CD14-positive monocyte (primary cell): ENCODE measurements at regions not wholly inside any gene's neighbourhood (a gene's known extent, or its start where the extent isn't known, plus 50 kb on each side); places are given as distances from the start of the nearest gene placed in this dataset.

Experiments
- DNase-seq, 3 donors: peaks; one replicate each; pipeline ENCODE4 v3.0.0-alpha.2; 2011 to 2022
- H2AFZ ChIP-seq: 2 replicates; pipeline ENCODE4 v1.6.0; 2012; ENCODE audit warnings: mild to moderate bottlenecking, low read depth, low read length, inconsistent platforms; ENCODE audit not compliant: insufficient read depth, poor library complexity, severe bottlenecking
- H3K27ac ChIP-seq, 2 donors: 1 replicate in 1 of 2; 2 replicates in 1 of 2; pipeline ENCODE4 v1.5.1; 2012 to 2013; ENCODE audit warnings: low read length in 2 of 2, control low read depth in 1 of 2, inconsistent platforms in 1 of 2, low read depth in 1 of 2, mild to moderate bottlenecking in 1 of 2
- H3K27me3 ChIP-seq, 2 donors: one replicate each; pipeline versions ENCODE4 v1.6.0 to v1.6.1; 2011 to 2013; ENCODE audit warnings: low read length in 2 of 2; ENCODE audit not compliant: control insufficient read depth in 2 of 2, insufficient read depth in 2 of 2
- H3K36me3 ChIP-seq, 2 donors: replicated peaks in 1 of 2; 1 replicate in 1 of 2; 2 replicates in 1 of 2; pipeline versions ENCODE4 v1.5.1 to v1.6.1; 2012 to 2013; ENCODE audit warnings: low read length in 2 of 2, control low read depth in 1 of 2, inconsistent platforms in 1 of 2, mild to moderate bottlenecking in 1 of 2; ENCODE audit not compliant: insufficient read depth in 2 of 2, control insufficient read depth in 1 of 2
- H3K4me1 ChIP-seq, 2 donors: 1 replicate in 1 of 2; 2 replicates in 1 of 2; pipeline versions ENCODE4 v1.5.1 to v1.6.1; 2012 to 2013; ENCODE audit warnings: low read length in 2 of 2, control low read depth in 1 of 2, inconsistent platforms in 1 of 2, mild to moderate bottlenecking in 1 of 2, moderate library complexity in 1 of 2; ENCODE audit not compliant: insufficient read depth in 2 of 2, control insufficient read depth in 1 of 2
- H3K4me2 ChIP-seq: replicated peaks from 2 replicates; pipeline ENCODE3; 2012; ENCODE audit warnings: low read length, moderate library complexity, mild to moderate bottlenecking; ENCODE audit not compliant: poor library complexity, severe bottlenecking; ENCODE audit errors: extremely low read depth
- H3K4me3 ChIP-seq, 3 experiments: fragments of 200-600 bp in 1 of 3; sonication (generic) in 1 of 3; replicated peaks in 1 of 3; 1 replicate in 2 of 3; 2 replicates in 1 of 3; pipeline ENCODE4 v1.5.1; 2011 to 2013; ENCODE audit warnings: low read length in 3 of 3, mild to moderate bottlenecking in 3 of 3, control low read depth in 2 of 3, low read depth in 2 of 3, inconsistent platforms in 1 of 3, moderate library complexity in 1 of 3
- H3K79me2 ChIP-seq: 2 replicates; pipeline ENCODE4 v1.6.0; 2012; ENCODE audit warnings: mild to moderate bottlenecking, control low read depth, inconsistent platforms, low read length, moderate library complexity; ENCODE audit not compliant: insufficient read depth
- H3K9ac ChIP-seq: 2 replicates; pipeline ENCODE4 v1.6.0; 2017; ENCODE audit warnings: low read length, mild to moderate bottlenecking; ENCODE audit not compliant: insufficient read depth, poor library complexity, severe bottlenecking
- H3K9me3 ChIP-seq, 2 donors: replicated peaks in 1 of 2; 1 replicate in 1 of 2; 2 replicates in 1 of 2; pipeline versions ENCODE4 v1.5.1 to v1.6.1; 2012 to 2013; ENCODE audit warnings: low read length in 2 of 2, control low read depth in 1 of 2; ENCODE audit not compliant: control insufficient read depth in 1 of 2, insufficient read depth in 1 of 2
- H4K20me1 ChIP-seq: 2 replicates; pipeline ENCODE4 v1.6.0; 2012; ENCODE audit warnings: mild to moderate bottlenecking, low read length, control low read depth, moderate library complexity; ENCODE audit not compliant: insufficient read depth
- H3K27ac Mint-ChIP-seq, 7 donors: one replicate each; pipeline ENCODE4 v1.8.0; 2020; ENCODE audit warnings: mild to moderate bottlenecking in 7 of 7, mixed read lengths in 7 of 7, moderate library complexity in 6 of 7, inconsistent platforms in 2 of 7
- H3K27me3 Mint-ChIP-seq, 3 donors: one replicate each; pipeline ENCODE4 v1.8.0; 2021 to 2022; ENCODE audit warnings: low read depth in 3 of 3, mild to moderate bottlenecking in 3 of 3, mixed read lengths in 3 of 3, moderate library complexity in 3 of 3, inconsistent platforms in 1 of 3
- H3K36me3 Mint-ChIP-seq, 2 donors: one replicate each; pipeline ENCODE4 v1.8.0; 2020; ENCODE audit warnings: mixed read lengths in 2 of 2, inconsistent platforms in 1 of 2, mild to moderate bottlenecking in 1 of 2
- H3K4me1 Mint-ChIP-seq: one replicate; pipeline ENCODE4 v1.8.0; 2020; ENCODE audit warnings: mild to moderate bottlenecking, mixed read lengths
- H3K4me3 Mint-ChIP-seq, 2 donors: one replicate each; pipeline ENCODE4 v1.8.0; 2020; ENCODE audit warnings: mild to moderate bottlenecking in 2 of 2, mixed read lengths in 2 of 2, moderate library complexity in 1 of 2
- H3K9me3 Mint-ChIP-seq, 7 donors: one replicate each; pipeline ENCODE4 v1.8.0; 2020 to 2022; ENCODE audit warnings: mixed read lengths in 7 of 7, mild to moderate bottlenecking in 6 of 7, moderate library complexity in 6 of 7, inconsistent platforms in 2 of 7
- WGBS: methylation state at CpG from one replicate; pipeline ENCODE4 v1.1.5; 2013; ENCODE audit warnings: missing lambda C conversion rate; ENCODE audit not compliant: insufficient coverage; 5-methylcytosine and 5-hydroxymethylcytosine counted together
- intact Hi-C, 2 donors: fragments of 100-400 bp; cut with micrococcal nuclease; formaldehyde crosslinking; loops; one replicate each; pipeline versions ENCODE4 v1.15.0 to v1.15.1; 2023
- TF ChIP-seq, protein P1 (sequence below): fragments of 200-600 bp; IDR thresholded peaks from one replicate; pipeline ENCODE4 v1.8.0; 2022; ENCODE audit warnings: antibody characterized with exemption, mild to moderate bottlenecking

DNA sequence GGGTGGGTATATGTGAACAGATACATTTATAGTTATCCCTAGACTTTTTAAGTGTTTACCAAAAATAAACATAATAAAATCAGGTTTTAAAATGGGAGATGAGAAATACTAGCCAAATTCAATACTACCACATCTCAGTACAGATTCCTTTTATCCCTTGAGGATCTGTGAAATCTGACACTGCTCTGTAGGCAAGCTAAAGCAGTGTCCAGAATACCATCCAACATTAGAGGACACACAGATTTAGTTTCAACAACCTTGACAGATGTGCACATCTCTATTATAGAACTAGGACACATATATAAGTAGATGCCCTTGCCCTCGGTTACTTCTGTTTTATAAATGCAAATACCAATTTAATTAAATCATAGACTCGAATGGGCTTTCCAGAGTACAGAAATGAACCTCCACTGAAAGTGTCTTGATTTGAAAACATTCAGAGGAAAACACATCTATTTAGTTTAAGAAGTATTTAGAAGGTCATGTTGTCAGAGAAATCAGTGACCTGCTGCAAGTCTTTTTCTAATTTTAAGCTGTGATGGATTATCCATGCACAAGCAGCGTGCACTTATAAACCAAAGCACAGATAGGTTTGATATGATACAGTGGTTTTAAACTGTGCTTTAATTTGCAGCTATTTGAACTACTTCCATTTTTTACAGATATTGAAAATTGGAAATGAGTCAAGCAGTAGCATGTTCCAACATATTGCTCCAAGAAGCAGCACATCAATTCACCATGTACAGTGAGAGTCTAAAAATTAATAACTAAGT, 156.3 kb upstream of the EPHA7 start:
- H3K36me3 ChIP-seq, result no peaks in the 10 kb centered on the region
- no peaks in the 10 kb centered on the region for H3K4me1 ChIP-seq
- no peaks in the 10 kb centered on the region for H4K20me1 ChIP-seq
- no peaks in the 10 kb centered on the region for H3K9me3 Mint-ChIP-seq
- no peak overlapping the region for H2AFZ ChIP-seq
- no peaks in the 10 kb centered on the region for H3K27me3 Mint-ChIP-seq
- TF ChIP-seq, protein P1, sequence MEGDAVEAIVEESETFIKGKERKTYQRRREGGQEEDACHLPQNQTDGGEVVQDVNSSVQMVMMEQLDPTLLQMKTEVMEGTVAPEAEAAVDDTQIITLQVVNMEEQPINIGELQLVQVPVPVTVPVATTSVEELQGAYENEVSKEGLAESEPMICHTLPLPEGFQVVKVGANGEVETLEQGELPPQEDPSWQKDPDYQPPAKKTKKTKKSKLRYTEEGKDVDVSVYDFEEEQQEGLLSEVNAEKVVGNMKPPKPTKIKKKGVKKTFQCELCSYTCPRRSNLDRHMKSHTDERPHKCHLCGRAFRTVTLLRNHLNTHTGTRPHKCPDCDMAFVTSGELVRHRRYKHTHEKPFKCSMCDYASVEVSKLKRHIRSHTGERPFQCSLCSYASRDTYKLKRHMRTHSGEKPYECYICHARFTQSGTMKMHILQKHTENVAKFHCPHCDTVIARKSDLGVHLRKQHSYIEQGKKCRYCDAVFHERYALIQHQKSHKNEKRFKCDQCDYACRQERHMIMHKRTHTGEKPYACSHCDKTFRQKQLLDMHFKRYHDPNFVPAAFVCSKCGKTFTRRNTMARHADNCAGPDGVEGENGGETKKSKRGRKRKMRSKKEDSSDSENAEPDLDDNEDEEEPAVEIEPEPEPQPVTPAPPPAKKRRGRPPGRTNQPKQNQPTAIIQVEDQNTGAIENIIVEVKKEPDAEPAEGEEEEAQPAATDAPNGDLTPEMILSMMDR, result no peak
- intact Hi-C loops, result no loop called here
- no peak overlapping the region for H3K4me2 ChIP-seq
- H3K27me3 ChIP-seq, result no peaks in the 10 kb centered on the region
- H3K79me2 ChIP-seq, result no peaks in the 10 kb centered on the region
- no peak overlapping the region for H3K9ac ChIP-seq
- no peaks in the 10 kb centered on the region for H3K9me3 ChIP-seq
- no peaks in the 10 kb centered on the region for H3K4me1 Mint-ChIP-seq
- H3K27ac ChIP-seq, result no peak overlapping the region
- no peak for DNase-seq
- H3K27ac Mint-ChIP-seq, result no peak overlapping the region
- H3K4me3 Mint-ChIP-seq, result no peak overlapping the region
- no CpG with 5 or more reads among the region's 3 CpGs for WGBS
- no peak overlapping the region for H3K4me3 ChIP-seq
- no peaks in the 10 kb centered on the region for H3K36me3 Mint-ChIP-seq

DNA sequence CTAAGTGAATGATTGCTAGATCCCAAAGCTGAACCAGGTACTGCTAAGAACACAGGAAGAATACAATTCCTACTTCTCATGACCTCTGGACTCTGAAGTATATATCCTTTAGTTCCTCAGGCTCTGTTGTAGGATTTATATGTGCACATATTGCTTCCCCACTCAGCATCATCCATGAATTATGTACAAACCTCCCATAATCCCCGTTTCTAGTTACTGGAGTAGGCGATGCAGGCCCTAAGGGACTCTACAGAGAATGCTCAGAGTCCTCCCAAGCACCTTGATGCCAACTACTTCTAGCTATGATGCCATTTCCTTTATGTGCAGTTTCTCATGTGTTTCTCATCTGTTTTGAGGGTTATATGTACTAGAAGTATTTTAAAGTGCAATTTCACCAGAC, 154.9 kb upstream of the EPHA7 start:
- TF ChIP-seq, protein P1, result no peak
- no peaks in the 10 kb centered on the region for H3K27me3 Mint-ChIP-seq
- H3K36me3 Mint-ChIP-seq, result no peaks in the 10 kb centered on the region
- Histone ChIP-seq H3K27me3 (no peaks in the 10 kb centered on the region), H3K27ac (no peak overlapping the region), H3K79me2 (no peaks in the 10 kb centered on the region), H3K36me3 (no peaks in the 10 kb centered on the region), H3K4me3 (no peak overlapping the region), H3K9me3 (no peaks in the 10 kb centered on the region), H4K20me1 (no peaks in the 10 kb centered on the region), H2AFZ (no peak overlapping the region), H3K4me1 (no peaks in the 10 kb centered on the region), H3K4me2 (no peak overlapping the region), H3K9ac (no peak overlapping the region)
- DNase-seq, result no peak
- H3K4me3 Mint-ChIP-seq, result no peak overlapping the region
- WGBS, result 67% methylated on average over 1 of the region's 2 CpGs
- intact Hi-C loops, result no loop called here
- no peaks in the 10 kb centered on the region for H3K4me1 Mint-ChIP-seq
- peaks cover 0 to 1% (median 0%) of the 10 kb centered on the region in 7 donors for H3K9me3 Mint-ChIP-seq
- no peak overlapping the region for H3K27ac Mint-ChIP-seq
